B cell (primary cell): ENCODE measurements at regions not wholly inside any gene's neighbourhood (a gene's known extent, or its start where the extent isn't known, plus 50 kb on each side); places are given as distances from the start of the nearest gene placed in this dataset.

Experiments used
- ATAC-seq: fragments of 200-7000 bp; cut with Tn5 transposase; one replicate; pipeline ENCODE4 v1.10.0; 2021; ENCODE audit warnings: low read depth, mild to moderate bottlenecking, moderate number of reproducible peaks, moderate library complexity
- CTCF ChIA-PET: fragments of 350-600 bp; sonication (Branson Sonifier 250); formaldehyde crosslinking; loops from one replicate; lab custom pipeline; 2021; ENCODE audit warnings: antibody characterized with exemption, inconsistent platforms; lab: Charles Lee
- POLR2A ChIA-PET: fragments of 350-600 bp; sonication (Branson Sonifier 250); formaldehyde crosslinking; loops from one replicate; lab custom pipeline; 2021; ENCODE audit warnings: antibody characterized with exemption; lab: Charles Lee
- DNase-seq: peaks from one replicate; pipeline ENCODE4 v3.0.0; 2013
- H2AFZ ChIP-seq: 2 replicates; pipeline ENCODE4 v1.6.1; 2012; ENCODE audit warnings: mild to moderate bottlenecking, low read depth, low read length; ENCODE audit not compliant: insufficient read depth, poor library complexity, severe bottlenecking
- H3K27ac ChIP-seq, 2 donors: 1 replicate in 1 of 2; 2 replicates in 1 of 2; pipeline ENCODE4 v1.5.1; 2012 to 2013; ENCODE audit warnings: low read length in 2 of 2, mild to moderate bottlenecking in 2 of 2, moderate library complexity in 1 of 2
- H3K27me3 ChIP-seq, 4 experiments: fragments of 200-600 bp in 1 of 4; sonication (generic) in 1 of 4; replicated peaks in 1 of 4; 1 replicate in 2 of 4; 2 replicates in 2 of 4; pipeline versions ENCODE4 v1.6.1 to v1.7.0; 2013 to 2016; ENCODE audit warnings: low read length in 3 of 4, mild to moderate bottlenecking in 2 of 4, mixed read lengths in 1 of 4, moderate library complexity in 1 of 4; ENCODE audit not compliant: insufficient read depth in 4 of 4, control insufficient read depth in 3 of 4; ENCODE audit errors: control extremely low read depth in 1 of 4
- H3K36me3 ChIP-seq, 2 experiments: replicated peaks in 1 of 2; 1 replicate in 1 of 2; 2 replicates in 1 of 2; pipeline versions ENCODE4 v1.6.1 to v1.7.1; 2013; ENCODE audit warnings: low read length in 1 of 2; ENCODE audit not compliant: insufficient read depth in 2 of 2, control insufficient read depth in 1 of 2; ENCODE audit errors: control extremely low read depth in 1 of 2, extremely low read depth in 1 of 2
- H3K4me1 ChIP-seq, 2 donors: fragments of 200-600 bp in 1 of 2; sonication (generic) in 1 of 2; 1 replicate in 1 of 2; 2 replicates in 1 of 2; pipeline versions ENCODE4 v1.5.1 to v1.6.1; 2013 to 2017; ENCODE audit warnings: low read length in 2 of 2; ENCODE audit not compliant: control insufficient read depth in 2 of 2, insufficient read depth in 2 of 2
- H3K4me2 ChIP-seq: replicated peaks from 2 replicates; pipeline ENCODE3; 2012; ENCODE audit warnings: mild to moderate bottlenecking, low read depth, low read length; ENCODE audit not compliant: poor library complexity, severe bottlenecking
- H3K4me3 ChIP-seq, 5 experiments: fragments of 200-600 bp in 1 of 5; sonication (generic) in 1 of 5; 1 replicate in 3 of 5; 2 replicates in 2 of 5; pipeline versions ENCODE4 v1.5.1 to v1.7.0; 2011 to 2016; ENCODE audit warnings: low read length in 4 of 5, mild to moderate bottlenecking in 4 of 5, low read depth in 2 of 5, control low read depth in 1 of 5, moderate library complexity in 1 of 5; ENCODE audit not compliant: insufficient read depth in 1 of 5; ENCODE audit errors: control extremely low read depth in 1 of 5, extremely low read depth in 1 of 5
- H3K79me2 ChIP-seq: fragments of 200-600 bp; sonication (generic); one replicate; pipeline ENCODE4 v1.6.0; 2016; ENCODE audit warnings: low read length; ENCODE audit not compliant: control insufficient read depth, insufficient read depth
- H3K9ac ChIP-seq: fragments of 200-600 bp; sonication (generic); 2 replicates; pipeline ENCODE4 v1.6.1; 2017; ENCODE audit warnings: mild to moderate bottlenecking, low read length, moderate library complexity
- H3K9me3 ChIP-seq, 3 donors: one replicate each; pipeline versions ENCODE4 v1.6.1 to v1.7.1; 2013; ENCODE audit warnings: low read length in 2 of 3; ENCODE audit not compliant: control insufficient read depth in 2 of 3, insufficient read depth in 1 of 3; ENCODE audit errors: control extremely low read depth in 1 of 3
- H4K20me1 ChIP-seq: 2 replicates; pipeline ENCODE4 v1.6.0; 2012; ENCODE audit warnings: mild to moderate bottlenecking, low read length; ENCODE audit not compliant: insufficient read depth, control insufficient read depth, poor library complexity, severe bottlenecking
- H3K27ac Mint-ChIP-seq: one replicate; pipeline ENCODE4 v1.8.0; 2021; ENCODE audit warnings: mixed read lengths
- H3K27me3 Mint-ChIP-seq: one replicate; pipeline ENCODE4 v1.8.0; 2021; ENCODE audit warnings: mixed read lengths
- H3K4me1 Mint-ChIP-seq: one replicate; pipeline ENCODE4 v1.8.0; 2021; ENCODE audit warnings: mixed read lengths
- H3K4me3 Mint-ChIP-seq: one replicate; pipeline ENCODE4 v1.8.0; 2021; ENCODE audit warnings: mixed read lengths
- H3K9me3 Mint-ChIP-seq: one replicate; pipeline ENCODE4 v1.8.0; 2022; ENCODE audit warnings: mixed read lengths; ENCODE audit not compliant: insufficient read depth
- CTCF ChIP-seq: fragments of 200-600 bp; IDR thresholded peaks from one replicate; pipeline ENCODE4 v1.8.0; 2022; ENCODE audit warnings: antibody characterized with exemption, mild to moderate bottlenecking
- EZH2 ChIP-seq: IDR thresholded peaks from 2 replicates; pipeline ENCODE4 v1.6.1; 2012; ENCODE audit warnings: borderline replicate concordance, low read depth, mild to moderate bottlenecking, moderate library complexity, low read length; ENCODE audit not compliant: insufficient read depth, poor library complexity, severe bottlenecking
- WGBS: methylation state at CpG from one replicate; pipeline ENCODE4 v1.1.5; 2013; ENCODE audit warnings: missing lambda C conversion rate; ENCODE audit not compliant: insufficient coverage; 5-methylcytosine and 5-hydroxymethylcytosine counted together
- intact Hi-C: fragments of 100-400 bp; cut with micrococcal nuclease; formaldehyde crosslinking; loops from one replicate; pipeline ENCODE4 v1.10.0; 2022

GRCh38 chr3:72560846-72561675 is 287.2 kb downstream of the SHQ1 start:
- H3K9ac ChIP-seq, result no peak overlapping the region
- peaks cover 14% of the 10 kb centered on the region for H3K9me3 Mint-ChIP-seq
- H3K9me3 ChIP-seq, result peaks cover 0 to 18% (median 15%) of the 10 kb centered on the region in 3 donors
- no peaks in the 10 kb centered on the region for H3K27me3 Mint-ChIP-seq
- intact Hi-C loops, result no loop called here
- POLR2A ChIA-PET, result no interaction called here
- CTCF ChIA-PET, result no interaction called here
- H3K4me3 ChIP-seq, result no peak overlapping the region
- peaks cover 23 to 24% of the 10 kb centered on the region in 2 donors for H3K4me1 ChIP-seq
- H3K4me3 Mint-ChIP-seq, result no peak overlapping the region
- 93% methylated on average over 3 of the region's 8 CpGs for WGBS
- peaks cover 24% of the 10 kb centered on the region for H3K4me1 Mint-ChIP-seq
- DNase-seq (no peak), ATAC-seq (no peak)
- H3K4me2 ChIP-seq, result no peak overlapping the region
- TF ChIP-seq CTCF, result no peak
- no peak for TF ChIP-seq EZH2
- H4K20me1 ChIP-seq, result no peaks in the 10 kb centered on the region
- no peak overlapping the region for H3K27ac ChIP-seq
- no peaks in the 10 kb centered on the region for H3K36me3 ChIP-seq
- no peak overlapping the region for H3K27ac Mint-ChIP-seq
- peaks cover 0 to 4% (median 0%) of the 10 kb centered on the region in 4 experiments for H3K27me3 ChIP-seq
- H3K79me2 ChIP-seq, result no peaks in the 10 kb centered on the region
- H2AFZ ChIP-seq, result no peak overlapping the region

- no peak overlapping the region for H3K4me3 ChIP-seq
- Mint-ChIP-seq H3K9me3 (peaks cover 14% of the 10 kb centered on the region), H3K4me1 (peaks cover 24% of the 10 kb centered on the region), H3K4me3 (no peak overlapping the region), H3K27me3 (peaks cover 3% of the 10 kb centered on the region), H3K27ac (no peak overlapping the region)
- no peaks in the 10 kb centered on the region for H3K79me2 ChIP-seq
- DNase-seq (peak; percentile 41), ATAC-seq (no peak)
- H3K27ac ChIP-seq, result no peak overlapping the region
- H3K4me1 ChIP-seq, result peaks cover 23 to 24% of the 10 kb centered on the region in 2 donors
- WGBS, result 100% methylated on average over 2 of the region's 3 CpGs
- no peaks in the 10 kb centered on the region for H3K36me3 ChIP-seq
- no peaks in the 10 kb centered on the region for H4K20me1 ChIP-seq
- ChIA-PET CTCF (interaction anchor here (1.6 kb wide), 1 partner anchor 263 kb away, joined by 4 read pairs; no protein-coding TSS in a partner anchor), POLR2A (no interaction called here)
- no peak overlapping the region for H2AFZ ChIP-seq
- H3K4me2 ChIP-seq, result no peak overlapping the region
- H3K27me3 ChIP-seq, result peaks cover 0 to 4% (median 0%) of the 10 kb centered on the region in 4 experiments
- TF ChIP-seq EZH2 (no peak), CTCF (no peak)
- intact Hi-C loops, result no loop called here
- no peak overlapping the region for H3K9ac ChIP-seq
- H3K9me3 ChIP-seq, result peaks cover 0 to 22% (median 15%) of the 10 kb centered on the region in 3 donors
Measured at GRCh38 chr3:72559385-72559784, 288.9 kb downstream of the SHQ1 start.
